CD8-positive, alpha-beta memory T cell (primary cell): ENCODE measurements at regions not wholly inside any gene's neighbourhood (a gene's known extent, or its start where the extent isn't known, plus 50 kb on each side); places are given as distances from the start of the nearest gene placed in this dataset.

Experiments used
- CTCF ChIA-PET: fragments of 350-600 bp; sonication (Branson Sonifier 250); formaldehyde crosslinking; loops from one replicate; lab custom pipeline; 2021; ENCODE audit warnings: antibody characterized with exemption; lab: Charles Lee
- POLR2A ChIA-PET: fragments of 350-600 bp; sonication (Branson Sonifier 250); formaldehyde crosslinking; loops from one replicate; lab custom pipeline; 2021; ENCODE audit warnings: antibody characterized with exemption; lab: Charles Lee
- DNase-seq, 5 donors: peaks; one replicate each; pipeline versions ENCODE4 v3.0.0 to v3.0.0-alpha.2; 2020 to 2022; ENCODE audit warnings: mixed read lengths in 1 of 5
- H3K27ac ChIP-seq: one replicate; pipeline ENCODE4 v1.7.0; 2013; ENCODE audit warnings: low read depth, mild to moderate bottlenecking, low read length, moderate library complexity
- H3K27me3 ChIP-seq: 2 replicates; pipeline ENCODE4 v1.7.0; 2013; ENCODE audit warnings: low read length, mild to moderate bottlenecking; ENCODE audit not compliant: insufficient read depth, poor library complexity, severe bottlenecking
- H3K36me3 ChIP-seq: 2 replicates; pipeline ENCODE4 v1.7.0; 2013; ENCODE audit warnings: mild to moderate bottlenecking, low read length, moderate library complexity; ENCODE audit not compliant: insufficient read depth
- H3K4me1 ChIP-seq: 2 replicates; pipeline ENCODE4 v1.7.0; 2013; ENCODE audit warnings: mild to moderate bottlenecking, low read length, moderate library complexity; ENCODE audit not compliant: insufficient read depth
- H3K4me3 ChIP-seq: 2 replicates; pipeline ENCODE4 v1.7.0; 2013; ENCODE audit warnings: mild to moderate bottlenecking, low read length
- H3K9me3 ChIP-seq: 2 replicates; pipeline ENCODE4 v1.7.0; 2013; ENCODE audit warnings: mild to moderate bottlenecking, low read length
- H3K27ac Mint-ChIP-seq, 8 donors: one replicate each; pipeline ENCODE4 v1.8.0; 2020 to 2021; ENCODE audit warnings: mixed read lengths in 8 of 8, mild to moderate bottlenecking in 6 of 8, inconsistent platforms in 3 of 8, moderate library complexity in 3 of 8
- H3K27me3 Mint-ChIP-seq, 2 donors: one replicate each; pipeline ENCODE4 v1.8.0; 2020 to 2021; ENCODE audit warnings: mixed read lengths in 2 of 2, mild to moderate bottlenecking in 1 of 2, moderate library complexity in 1 of 2
- H3K36me3 Mint-ChIP-seq, 3 donors: one replicate each; pipeline ENCODE4 v1.8.0; 2020 to 2021; ENCODE audit warnings: mixed read lengths in 3 of 3, inconsistent platforms in 1 of 3, mild to moderate bottlenecking in 1 of 3
- H3K4me1 Mint-ChIP-seq, 3 donors: one replicate each; pipeline ENCODE4 v1.8.0; 2020 to 2021; ENCODE audit warnings: mixed read lengths in 3 of 3, inconsistent platforms in 1 of 3, mild to moderate bottlenecking in 1 of 3
- H3K4me3 Mint-ChIP-seq, 7 donors: one replicate each; pipeline ENCODE4 v1.8.0; 2020 to 2021; ENCODE audit warnings: mixed read lengths in 7 of 7, mild to moderate bottlenecking in 6 of 7, moderate library complexity in 4 of 7, inconsistent platforms in 2 of 7
- H3K9me3 Mint-ChIP-seq, 5 donors: one replicate each; pipeline ENCODE4 v1.8.0; 2020 to 2022; ENCODE audit warnings: mixed read lengths in 5 of 5, mild to moderate bottlenecking in 3 of 5, moderate library complexity in 2 of 5, inconsistent platforms in 1 of 5

DNA sequence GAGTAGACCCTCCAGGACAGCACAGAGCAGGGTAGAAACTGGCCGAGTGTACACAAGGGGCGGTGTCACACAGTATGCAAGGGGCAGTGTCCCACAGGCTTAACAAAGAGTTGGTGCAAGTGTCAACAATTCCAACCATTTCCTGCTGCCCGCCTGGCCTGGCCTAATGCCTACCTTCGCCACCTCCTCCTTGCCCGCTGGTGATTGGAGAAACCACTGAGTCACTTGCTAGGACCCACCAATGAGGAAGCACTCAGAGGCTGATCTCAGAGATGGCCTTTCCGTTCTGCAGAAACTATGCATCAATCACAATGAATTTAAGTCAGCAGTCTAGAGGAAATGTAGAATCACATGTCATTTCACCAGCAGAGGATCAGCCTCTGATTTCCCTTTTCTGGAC lies 263.3 kb upstream of the PKDCC start:
- no peaks in the 10 kb centered on the region for H3K36me3 Mint-ChIP-seq
- no peak overlapping the region for H3K27ac ChIP-seq
- H3K4me1 ChIP-seq, result no peaks in the 10 kb centered on the region
- no peaks in the 10 kb centered on the region for H3K9me3 Mint-ChIP-seq
- no peaks in the 10 kb centered on the region for H3K36me3 ChIP-seq
- CTCF ChIA-PET, result no interaction called here
- no peak overlapping the region for H3K4me3 ChIP-seq
- H3K9me3 ChIP-seq, result no peaks in the 10 kb centered on the region
- peaks cover 5 to 18% of the 10 kb centered on the region in 2 donors for H3K27me3 Mint-ChIP-seq
- DNase-seq, result no peak
- H3K4me1 Mint-ChIP-seq, result no peaks in the 10 kb centered on the region
- no peak overlapping the region for H3K27ac Mint-ChIP-seq
- H3K4me3 Mint-ChIP-seq, result no peak overlapping the region
- POLR2A ChIA-PET, result no interaction called here
- H3K27me3 ChIP-seq, result no peaks in the 10 kb centered on the region

- Histone ChIP-seq H3K9me3 (no peaks in the 10 kb centered on the region), H3K27ac (no peak overlapping the region), H3K4me1 (no peaks in the 10 kb centered on the region), H3K36me3 (no peaks in the 10 kb centered on the region), H3K4me3 (no peak overlapping the region), H3K27me3 (no peaks in the 10 kb centered on the region)
- peaks cover 5 to 18% of the 10 kb centered on the region in 2 donors for H3K27me3 Mint-ChIP-seq
- H3K36me3 Mint-ChIP-seq, result no peaks in the 10 kb centered on the region
- H3K4me1 Mint-ChIP-seq, result no peaks in the 10 kb centered on the region
- CTCF ChIA-PET, result no interaction called here
- POLR2A ChIA-PET, result interaction anchor here (0.5 kb wide), 1 partner anchor 1823 kb away, joined by 3 read pairs; no protein-coding TSS in a partner anchor
- no peak overlapping the region for H3K4me3 Mint-ChIP-seq
- no peak for DNase-seq
- no peak overlapping the region for H3K27ac Mint-ChIP-seq
- H3K9me3 Mint-ChIP-seq, result no peaks in the 10 kb centered on the region
Observed at GRCh38 chr2:41785251-41786022, 262.4 kb upstream of the PKDCC start.

GRCh38 chr2:41791523-41791922 lies 256.3 kb upstream of the PKDCC start:
- no peaks in the 10 kb centered on the region for H3K36me3 ChIP-seq
- Mint-ChIP-seq H3K4me1 (no peaks in the 10 kb centered on the region), H3K9me3 (peaks cover 0 to 2% (median 0%) of the 10 kb centered on the region in 5 donors), H3K4me3 (no peak overlapping the region), H3K36me3 (no peaks in the 10 kb centered on the region), H3K27me3 (peaks cover 7 to 29% of the 10 kb centered on the region in 2 donors), H3K27ac (no peak overlapping the region)
- ChIA-PET POLR2A (no interaction called here), CTCF (no interaction called here)
- no peak overlapping the region for H3K27ac ChIP-seq
- no peaks in the 10 kb centered on the region for H3K4me1 ChIP-seq
- H3K9me3 ChIP-seq, result no peaks in the 10 kb centered on the region
- no peak for DNase-seq
- no peaks in the 10 kb centered on the region for H3K27me3 ChIP-seq
- H3K4me3 ChIP-seq, result no peak overlapping the region

DNA sequence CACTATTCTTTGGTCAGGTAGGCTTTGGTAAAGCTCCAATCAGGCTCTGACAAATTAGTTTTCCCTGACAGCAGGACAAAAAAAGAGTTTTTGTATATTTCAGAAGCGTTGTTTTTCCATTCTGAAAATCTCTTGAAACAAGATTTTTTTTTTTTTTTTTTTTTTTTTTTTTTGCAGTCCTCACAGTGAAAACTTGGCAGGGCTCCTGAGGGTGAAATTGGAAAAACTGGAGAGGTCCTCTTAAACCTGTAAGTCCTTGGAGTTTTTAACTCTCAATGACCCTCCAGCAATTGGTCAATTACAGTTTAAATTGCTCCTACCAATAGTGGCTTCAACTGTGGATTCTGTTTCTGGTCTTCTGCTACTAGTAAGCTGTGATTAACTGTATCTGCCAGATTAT lies 244.5 kb upstream of the PKDCC start:
- Histone ChIP-seq H3K36me3 (no peaks in the 10 kb centered on the region), H3K27me3 (peaks cover 7% of the 10 kb centered on the region), H3K9me3 (no peaks in the 10 kb centered on the region), H3K27ac (no peak overlapping the region), H3K4me3 (no peak overlapping the region), H3K4me1 (no peaks in the 10 kb centered on the region)
- DNase-seq, result no peak
- ChIA-PET CTCF (no interaction called here), POLR2A (no interaction called here)
- Mint-ChIP-seq H3K9me3 (peaks cover 18 to 23% (median 20%) of the 10 kb centered on the region in 5 donors), H3K27me3 (peaks cover 39 to 75% of the 10 kb centered on the region in 2 donors), H3K4me1 (no peaks in the 10 kb centered on the region), H3K27ac (no peak overlapping the region), H3K4me3 (no peak overlapping the region), H3K36me3 (no peaks in the 10 kb centered on the region)

DNA sequence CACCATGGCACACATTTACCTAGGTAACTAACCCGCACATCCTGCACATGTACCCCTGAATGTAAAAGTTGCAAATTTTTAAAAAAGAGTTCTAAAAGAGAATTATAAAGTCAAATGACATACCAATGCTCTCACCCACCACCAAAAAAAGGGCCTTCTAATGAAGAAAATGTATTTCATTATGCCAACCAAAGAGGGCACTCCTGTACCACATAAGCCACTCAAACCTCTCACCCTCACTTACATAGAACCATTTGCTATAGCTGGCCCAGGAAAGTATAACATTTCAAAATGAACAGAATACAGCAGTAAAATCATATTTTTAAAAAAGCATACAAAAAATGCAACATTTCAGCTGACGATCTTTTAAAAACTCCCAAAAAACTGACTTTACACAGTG lies 241.5 kb upstream of the PKDCC start:
- ChIA-PET CTCF (no interaction called here), POLR2A (no interaction called here)
- no peaks in the 10 kb centered on the region for H3K4me1 Mint-ChIP-seq
- Histone ChIP-seq H3K9me3 (no peaks in the 10 kb centered on the region), H3K27ac (no peak overlapping the region), H3K36me3 (no peaks in the 10 kb centered on the region), H3K27me3 (peaks cover 7% of the 10 kb centered on the region), H3K4me3 (no peak overlapping the region), H3K4me1 (no peaks in the 10 kb centered on the region)
- no peak overlapping the region for H3K27ac Mint-ChIP-seq
- peaks cover 13 to 18% (median 15%) of the 10 kb centered on the region in 5 donors for H3K9me3 Mint-ChIP-seq
- peaks cover 41 to 79% of the 10 kb centered on the region in 2 donors for H3K27me3 Mint-ChIP-seq
- no peak overlapping the region for H3K4me3 Mint-ChIP-seq
- DNase-seq, result no peak
- no peaks in the 10 kb centered on the region for H3K36me3 Mint-ChIP-seq

- H3K4me3 Mint-ChIP-seq, result no peak overlapping the region
- peak overlapping the region in 1 of 8 donors; percentile 5 for H3K27ac Mint-ChIP-seq
- Histone ChIP-seq H3K4me3 (no peak overlapping the region), H3K4me1 (no peaks in the 10 kb centered on the region), H3K27ac (no peak overlapping the region), H3K9me3 (no peaks in the 10 kb centered on the region), H3K27me3 (no peaks in the 10 kb centered on the region), H3K36me3 (no peaks in the 10 kb centered on the region)
- H3K27me3 Mint-ChIP-seq, result peaks cover 10 to 57% of the 10 kb centered on the region in 2 donors
- H3K4me1 Mint-ChIP-seq, result no peaks in the 10 kb centered on the region
- POLR2A ChIA-PET, result no interaction called here
- DNase-seq, result no peak
- CTCF ChIA-PET, result no interaction called here
- H3K36me3 Mint-ChIP-seq, result peaks cover 0 to 6% (median 0%) of the 10 kb centered on the region in 3 donors
- peaks cover 5 to 31% (median 20%) of the 10 kb centered on the region in 5 donors for H3K9me3 Mint-ChIP-seq
Observed at GRCh38 chr2:41821167-41821566, 226.7 kb upstream of the PKDCC start.

DNA sequence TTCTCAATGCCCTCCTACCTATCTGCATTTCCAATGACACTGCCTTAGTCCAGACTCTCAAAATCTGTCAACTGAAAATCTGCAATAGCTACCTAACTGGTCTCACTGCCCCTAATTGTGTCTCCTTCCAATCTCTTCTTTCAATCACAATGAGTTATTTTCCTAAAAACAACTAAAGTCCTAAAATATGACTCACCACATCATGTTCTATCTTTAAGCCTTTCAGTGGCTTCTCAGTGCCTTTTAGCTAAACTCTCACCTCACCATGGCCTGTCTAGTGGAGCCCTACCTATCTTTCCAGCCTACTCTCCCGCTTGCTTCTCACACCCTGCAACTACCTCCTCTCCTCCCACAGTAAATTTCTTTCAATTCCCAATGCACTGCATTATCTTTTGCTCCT lies 220.9 kb upstream of the PKDCC start:
- H3K36me3 Mint-ChIP-seq, result peaks cover 0 to 5% (median 0%) of the 10 kb centered on the region in 3 donors
- H3K27ac ChIP-seq, result no peak overlapping the region
- no peaks in the 10 kb centered on the region for H3K4me1 ChIP-seq
- H3K27ac Mint-ChIP-seq, result no peak overlapping the region
- no peak overlapping the region for H3K4me3 Mint-ChIP-seq
- peaks cover 11 to 47% of the 10 kb centered on the region in 2 donors for H3K27me3 Mint-ChIP-seq
- DNase-seq, result no peak
- no peaks in the 10 kb centered on the region for H3K9me3 ChIP-seq
- no peaks in the 10 kb centered on the region for H3K36me3 ChIP-seq
- H3K27me3 ChIP-seq, result no peaks in the 10 kb centered on the region
- peaks cover 0 to 3% (median 0%) of the 10 kb centered on the region in 5 donors for H3K9me3 Mint-ChIP-seq
- H3K4me1 Mint-ChIP-seq, result no peaks in the 10 kb centered on the region
- H3K4me3 ChIP-seq, result no peak overlapping the region
- ChIA-PET CTCF (interaction anchor here (1.5 kb wide), 1 partner anchor 14 kb away, joined by 3 read pairs; no protein-coding TSS in a partner anchor), POLR2A (no interaction called here)

GRCh38 chr2:41827354-41827971 lies 220.4 kb upstream of the PKDCC start:
- POLR2A ChIA-PET, result no interaction called here
- CTCF ChIA-PET, result interaction anchor here (1.5 kb wide), 1 partner anchor 13 kb away, joined by 3 read pairs; no protein-coding TSS in a partner anchor
- peaks cover 0 to 3% (median 0%) of the 10 kb centered on the region in 5 donors for H3K9me3 Mint-ChIP-seq

More at GRCh38 chr2:41827354-41827971, 220.4 kb upstream of the PKDCC start:
- Histone ChIP-seq H3K9me3 (no peaks in the 10 kb centered on the region), H3K36me3 (no peaks in the 10 kb centered on the region), H3K4me3 (no peak overlapping the region), H3K4me1 (no peaks in the 10 kb centered on the region), H3K27me3 (no peaks in the 10 kb centered on the region), H3K27ac (no peak overlapping the region)
- H3K36me3 Mint-ChIP-seq, result peaks cover 0 to 5% (median 0%) of the 10 kb centered on the region in 3 donors
- H3K27ac Mint-ChIP-seq, result no peak overlapping the region
- DNase-seq, result no peak
- H3K4me3 Mint-ChIP-seq, result no peak overlapping the region
- no peaks in the 10 kb centered on the region for H3K4me1 Mint-ChIP-seq
- peaks cover 14 to 47% of the 10 kb centered on the region in 2 donors for H3K27me3 Mint-ChIP-seq
